ENCODE measurements at regions not wholly inside any gene's neighbourhood (a gene's known extent, or its start where the extent isn't known, plus 50 kb on each side); places are given as distances from the start of the nearest gene placed in this dataset.
"Not testable (repeated sequence)": the region's sequence is repeated elsewhere in the genome, so short reads cannot be mapped to it uniquely, and the experiment has no call there.

GRCh38 chr3:185306286-185306685, 52.4 kb upstream of the EHHADH start:
- DNase-seq, result not testable (repeated sequence)

- DNase-seq, result no peak
Measured at GRCh38 chr3:185306847-185307246, 53.0 kb upstream of the EHHADH start.

GRCh38 chr3:185308126-185308754, 54.4 kb upstream of the EHHADH start:
- DNase-seq, result peak; percentile 34 to 58

GRCh38 chr3:185309302-185309701, 53.6 kb upstream of the MAP3K13 start:
- DNase-seq, result no peak

- no peak for DNase-seq
Measured at GRCh38 chr3:185309795-185310194, 53.1 kb upstream of the MAP3K13 start.

GRCh38 chr3:185311991-185312390, 50.9 kb upstream of the MAP3K13 start:
- no peak for DNase-seq
